GM12875 (cell line): ENCODE measurements at regions not wholly inside any gene's neighbourhood (a gene's known extent, or its start where the extent isn't known, plus 50 kb on each side); places are given as distances from the start of the nearest gene placed in this dataset.

Experiments
- H3K4me3 ChIP-seq: one replicate; pipeline ENCODE4 v1.5.1; 2011; ENCODE audit warnings: low read depth, low read length, control low read depth
- TF ChIP-seq, protein P1 (sequence below): IDR thresholded peaks from 2 replicates; pipeline ENCODE4 v1.5.1; 2011; ENCODE audit warnings: low read depth, mild to moderate bottlenecking, control low read depth, inconsistent platforms, low read length, moderate library complexity, borderline replicate concordance; ENCODE audit not compliant: insufficient read depth

DNA sequence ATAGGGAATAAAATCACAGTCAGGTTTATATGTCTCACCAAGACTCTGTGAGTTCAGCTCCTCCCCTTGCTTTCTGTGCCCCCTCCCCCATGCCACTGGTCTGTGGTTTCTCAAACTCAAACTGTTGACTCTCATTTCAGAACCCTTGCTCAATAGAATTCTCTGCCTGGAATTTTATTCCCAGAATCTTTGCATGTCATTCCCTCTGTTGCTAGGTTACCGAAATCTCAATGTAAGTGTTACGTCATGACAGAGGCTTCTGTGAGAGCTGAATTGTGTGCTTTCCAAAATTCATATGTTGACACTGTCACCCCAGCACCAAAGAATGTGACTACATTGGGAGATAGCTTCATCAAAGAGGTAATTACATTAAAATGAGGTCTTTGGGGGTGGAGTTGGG is 1938.8 kb downstream of the TP53TG3F start:
- TF ChIP-seq, protein P1, sequence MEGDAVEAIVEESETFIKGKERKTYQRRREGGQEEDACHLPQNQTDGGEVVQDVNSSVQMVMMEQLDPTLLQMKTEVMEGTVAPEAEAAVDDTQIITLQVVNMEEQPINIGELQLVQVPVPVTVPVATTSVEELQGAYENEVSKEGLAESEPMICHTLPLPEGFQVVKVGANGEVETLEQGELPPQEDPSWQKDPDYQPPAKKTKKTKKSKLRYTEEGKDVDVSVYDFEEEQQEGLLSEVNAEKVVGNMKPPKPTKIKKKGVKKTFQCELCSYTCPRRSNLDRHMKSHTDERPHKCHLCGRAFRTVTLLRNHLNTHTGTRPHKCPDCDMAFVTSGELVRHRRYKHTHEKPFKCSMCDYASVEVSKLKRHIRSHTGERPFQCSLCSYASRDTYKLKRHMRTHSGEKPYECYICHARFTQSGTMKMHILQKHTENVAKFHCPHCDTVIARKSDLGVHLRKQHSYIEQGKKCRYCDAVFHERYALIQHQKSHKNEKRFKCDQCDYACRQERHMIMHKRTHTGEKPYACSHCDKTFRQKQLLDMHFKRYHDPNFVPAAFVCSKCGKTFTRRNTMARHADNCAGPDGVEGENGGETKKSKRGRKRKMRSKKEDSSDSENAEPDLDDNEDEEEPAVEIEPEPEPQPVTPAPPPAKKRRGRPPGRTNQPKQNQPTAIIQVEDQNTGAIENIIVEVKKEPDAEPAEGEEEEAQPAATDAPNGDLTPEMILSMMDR = no peak

DNA sequence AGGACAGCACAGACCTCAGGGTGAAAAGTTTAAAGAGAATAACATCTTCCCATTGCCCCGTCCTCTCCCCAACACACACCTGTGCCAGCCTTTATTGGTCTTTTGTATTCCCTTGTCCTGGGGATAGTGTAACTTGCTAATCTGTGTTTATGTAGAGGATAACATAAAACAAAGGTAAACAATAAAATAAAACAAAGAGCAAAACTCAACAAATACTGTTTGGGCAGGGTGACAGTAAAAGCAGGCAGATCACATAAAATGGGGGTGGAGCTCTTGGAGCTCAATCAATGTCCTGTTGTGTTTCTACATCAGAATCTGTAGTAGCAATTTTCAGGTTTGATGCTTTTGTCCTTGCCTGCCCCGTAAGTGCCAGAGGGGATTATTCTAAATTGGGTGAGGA is 1939.7 kb downstream of the TP53TG3F start:
- TF ChIP-seq, protein P1 = no peak
- H3K4me3 ChIP-seq = no peak overlapping the region

More for the DNA sequence above, 1938.8 kb downstream of the TP53TG3F start:
- no peak overlapping the region for H3K4me3 ChIP-seq

DNA sequence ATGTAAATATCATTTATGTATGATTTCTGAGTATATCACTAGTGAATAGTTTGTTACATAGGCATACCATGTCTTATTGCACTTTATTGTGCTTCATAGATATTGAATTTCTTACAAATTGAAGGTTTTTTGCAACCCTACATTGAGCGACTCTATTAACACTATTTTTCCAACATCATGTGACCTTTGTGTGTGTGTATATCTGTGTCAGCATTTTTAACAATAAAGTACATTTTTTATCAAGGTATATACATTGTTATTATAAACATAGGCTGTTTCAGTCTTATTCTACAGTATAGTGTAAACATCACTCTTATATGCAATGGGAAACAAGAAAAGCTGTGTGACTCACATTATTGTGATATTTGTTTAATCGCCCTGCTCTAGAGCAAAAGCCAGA is 1944.9 kb downstream of the TP53TG3F start:
- H3K4me3 ChIP-seq = no peak overlapping the region
- TF ChIP-seq, protein P1 = no peak

DNA sequence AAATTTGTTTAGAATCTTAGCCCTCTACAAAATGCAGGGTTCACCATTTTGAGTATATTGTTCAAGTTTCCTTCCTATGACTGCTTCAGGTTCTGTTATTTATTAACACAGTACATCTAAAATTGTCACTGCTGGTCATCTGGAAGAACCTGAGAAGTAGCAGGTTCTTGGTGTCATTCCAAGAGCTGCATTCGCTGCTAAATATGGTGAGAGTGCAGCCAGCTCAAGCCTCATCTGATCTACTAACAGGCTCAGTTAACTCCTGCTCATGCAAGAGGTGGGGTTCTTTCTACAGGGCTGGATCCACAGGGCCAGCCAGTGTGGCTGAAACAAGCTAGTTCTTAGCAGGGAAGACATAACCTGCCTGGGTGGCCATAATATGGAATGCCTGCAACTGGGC is 1946.1 kb downstream of the TP53TG3F start:
- no peak overlapping the region for H3K4me3 ChIP-seq
- TF ChIP-seq, protein P1 = no peak

DNA sequence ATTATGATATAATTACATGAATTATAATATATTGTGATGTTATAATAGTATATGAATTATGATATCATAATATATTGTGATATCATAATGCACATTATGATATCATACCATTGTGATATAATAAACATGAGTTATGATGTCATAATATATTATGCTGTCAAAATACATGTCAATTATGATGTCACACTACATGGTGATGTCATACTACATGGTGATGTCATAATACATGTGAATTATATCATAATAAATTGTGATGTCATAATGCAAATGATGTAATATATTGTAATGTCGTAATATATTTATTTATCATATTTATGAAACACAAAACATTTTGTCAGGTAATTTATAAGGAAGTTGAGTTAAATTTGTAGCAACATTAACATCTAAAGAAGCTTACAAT is 1950.1 kb downstream of the TP53TG3F start:
- TF ChIP-seq, protein P1 = no peak
- H3K4me3 ChIP-seq = no peak overlapping the region

DNA sequence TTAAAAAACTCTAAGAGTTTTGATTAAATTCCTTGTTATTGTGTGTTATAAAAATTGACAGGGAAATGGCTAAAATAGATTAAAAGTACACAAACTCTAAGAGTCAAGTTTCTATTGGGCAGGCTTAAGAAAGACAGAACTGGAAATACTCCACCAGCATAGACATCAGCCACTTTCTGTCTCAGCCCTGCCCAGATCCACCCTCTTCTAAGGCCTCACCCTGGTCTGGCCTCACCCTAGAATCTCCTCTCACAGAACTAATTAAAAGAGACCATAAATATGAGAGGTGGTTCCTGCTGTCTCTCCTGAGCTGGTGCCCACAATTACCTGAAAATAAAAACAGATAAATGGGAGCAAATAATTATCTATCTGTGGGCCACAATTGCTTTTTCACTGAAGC is 1951.0 kb downstream of the TP53TG3F start:
- TF ChIP-seq, protein P1 = no peak
- no peak overlapping the region for H3K4me3 ChIP-seq

DNA sequence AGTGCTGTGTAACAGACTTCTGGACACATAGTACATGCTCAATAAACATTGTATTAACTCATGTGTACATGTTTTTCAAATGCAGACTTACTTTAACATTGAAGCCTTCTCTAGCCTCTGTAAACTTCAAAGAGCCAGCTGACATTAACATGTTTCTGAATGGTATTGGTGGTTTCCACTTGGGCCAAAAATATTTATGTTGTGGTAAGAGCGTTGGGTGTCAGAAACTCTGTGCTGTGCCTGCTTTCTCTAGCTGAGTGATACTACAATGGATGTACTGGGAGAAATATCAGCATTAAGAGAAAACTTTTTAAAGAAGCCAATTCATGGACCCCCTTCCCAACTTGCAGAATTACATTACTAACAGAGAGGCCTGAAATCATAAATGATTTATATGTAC is 1951.7 kb downstream of the TP53TG3F start:
- H3K4me3 ChIP-seq = no peak overlapping the region
- TF ChIP-seq, protein P1 = no peak
